ENCODE measurements at regions not wholly inside any gene's neighbourhood (a gene's known extent, or its start where the extent isn't known, plus 50 kb on each side); places are given as distances from the start of the nearest gene placed in this dataset.

DNA sequence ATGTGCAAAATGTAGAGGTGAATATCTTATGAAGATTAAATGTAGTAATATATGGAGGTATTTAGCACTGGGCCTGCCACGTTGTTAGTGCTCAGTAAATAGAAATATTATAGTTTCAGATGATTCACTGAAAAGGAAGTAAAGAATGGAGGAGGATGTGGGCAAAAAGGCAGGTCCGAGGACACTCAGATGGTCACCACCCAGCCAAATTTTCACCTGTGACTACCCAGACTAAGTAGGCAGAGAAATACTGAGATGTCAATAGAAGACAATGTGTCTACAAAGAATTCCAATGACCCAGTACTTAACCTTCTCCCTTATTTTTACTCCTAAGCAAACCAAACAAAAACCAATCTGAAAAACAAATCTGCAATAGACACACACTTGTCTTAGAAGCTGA lies 70.3 kb upstream of the ATP10B start:
- TF ChIP-seq, protein P1, sequence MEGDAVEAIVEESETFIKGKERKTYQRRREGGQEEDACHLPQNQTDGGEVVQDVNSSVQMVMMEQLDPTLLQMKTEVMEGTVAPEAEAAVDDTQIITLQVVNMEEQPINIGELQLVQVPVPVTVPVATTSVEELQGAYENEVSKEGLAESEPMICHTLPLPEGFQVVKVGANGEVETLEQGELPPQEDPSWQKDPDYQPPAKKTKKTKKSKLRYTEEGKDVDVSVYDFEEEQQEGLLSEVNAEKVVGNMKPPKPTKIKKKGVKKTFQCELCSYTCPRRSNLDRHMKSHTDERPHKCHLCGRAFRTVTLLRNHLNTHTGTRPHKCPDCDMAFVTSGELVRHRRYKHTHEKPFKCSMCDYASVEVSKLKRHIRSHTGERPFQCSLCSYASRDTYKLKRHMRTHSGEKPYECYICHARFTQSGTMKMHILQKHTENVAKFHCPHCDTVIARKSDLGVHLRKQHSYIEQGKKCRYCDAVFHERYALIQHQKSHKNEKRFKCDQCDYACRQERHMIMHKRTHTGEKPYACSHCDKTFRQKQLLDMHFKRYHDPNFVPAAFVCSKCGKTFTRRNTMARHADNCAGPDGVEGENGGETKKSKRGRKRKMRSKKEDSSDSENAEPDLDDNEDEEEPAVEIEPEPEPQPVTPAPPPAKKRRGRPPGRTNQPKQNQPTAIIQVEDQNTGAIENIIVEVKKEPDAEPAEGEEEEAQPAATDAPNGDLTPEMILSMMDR (optimal IDR thresholded peaks at IDR 0.05 in 1 of 3, IDR thresholded peaks at IDR 0.05 in 1 of 3, conservative IDR thresholded peaks at IDR 0.05 in 1 of 3; ENCODE audit: extremely low read depth in 1 of 3, insufficient read depth in 2 of 3, low read length in 3 of 3): no peak
- TF ChIP-seq EZH2 (IDR thresholded peaks at IDR 0.05; ENCODE audit: low read length): no peak

All from keratinocyte (primary cell).